K562 (cell line): ENCODE measurements at regions not wholly inside any gene's neighbourhood (a gene's known extent, or its start where the extent isn't known, plus 50 kb on each side); places are given as distances from the start of the nearest gene placed in this dataset.

Experiments used
- ATAC-seq: fragments of 200-7000 bp; cut with Tn5 transposase; 3 replicates; pipeline ENCODE4 v1.9.1; 2020; ENCODE audit warnings: moderate library complexity
- BruUV-seq: library from RNA; stranded (reverse); fragments of 400-500 nt; replicated peaks from 2 replicates; lab custom pipeline; 2021; lab: Mats Ljungman, UMichigan
- CTCF ChIA-PET: fragments of 300-600 bp; formaldehyde crosslinking; extraction: SDS; loops from one replicate; lab custom pipeline; 2021; ENCODE audit warnings: low intra/inter-chr PET ratio; lab: Yijun Ruan, JAX
- POLR2A ChIA-PET: fragments of 300-600, 350-650 bp; sonication (Branson Sonifier 250); formaldehyde crosslinking; extraction: SDS; loops from one replicate; lab custom pipeline; 2021; ENCODE audit warnings: antibody characterized with exemption, inconsistent platforms; lab: Yijun Ruan, JAX
- DNase-seq, 4 experiments: peaks; one replicate each; pipeline versions ENCODE4 v3.0.0 to v3.0.0-alpha.2; 2011 to 2018; ENCODE audit warnings: low spot score in 3 of 4, mixed read lengths in 3 of 4; ENCODE audit errors: extremely low read depth in 1 of 4
- FAIRE-seq: peaks from 2 replicates; lab custom pipeline; 2011; peaks lifted over from hg19 to GRCh38; lab: Jason Lieb, UNC
- H2AFZ ChIP-seq: 2 replicates; pipeline ENCODE4 v1.6.0; 2011; ENCODE audit warnings: low read depth, low read length, control low read depth, inconsistent platforms
- H3K27ac ChIP-seq: fragments of 200-600 bp; 3 replicates; pipeline ENCODE4 v1.8.0; 2011; ENCODE audit warnings: low read depth, mild to moderate bottlenecking, control low read depth, inconsistent platforms, low read length, moderate library complexity, mixed read lengths; ENCODE audit errors: extremely low read depth
- H3K27me3 ChIP-seq, 2 experiments: fragments of 300-600 bp in 1 of 2; 2 replicates in 1 of 2; 3 replicates in 1 of 2; pipeline versions ENCODE4 v1.6.0 to v1.8.0; 2011; ENCODE audit warnings: inconsistent platforms in 2 of 2, low read length in 2 of 2, mild to moderate bottlenecking in 1 of 2, mixed read lengths in 1 of 2, moderate library complexity in 1 of 2; ENCODE audit not compliant: control insufficient read depth in 2 of 2, insufficient read depth in 2 of 2
- H3K36me3 ChIP-seq: fragments of 300-600 bp; 3 replicates; pipeline ENCODE4 v1.8.0; 2011; ENCODE audit warnings: mild to moderate bottlenecking, low read length, inconsistent platforms; ENCODE audit not compliant: control insufficient read depth, insufficient read depth
- H3K4me1 ChIP-seq, 2 experiments: fragments of 200-600 bp in 1 of 2; replicated peaks in 1 of 2; 2 replicates in 1 of 2; 3 replicates in 1 of 2; pipeline versions ENCODE4 v1.5.1 to v1.8.0; 2011; ENCODE audit warnings: inconsistent platforms in 2 of 2, low read length in 2 of 2, mild to moderate bottlenecking in 1 of 2, mixed read lengths in 1 of 2, moderate library complexity in 1 of 2; ENCODE audit not compliant: control insufficient read depth in 2 of 2, insufficient read depth in 2 of 2
- H3K4me2 ChIP-seq: 2 replicates; pipeline ENCODE4 v1.6.1; 2011; ENCODE audit warnings: low read length, control low read depth, inconsistent platforms, mixed read lengths; ENCODE audit not compliant: insufficient read depth
- H3K4me3 ChIP-seq: fragments of 200-600 bp; sonication (generic), shearing (Covaris generic); 2 replicates; pipeline ENCODE4 v1.5.1; 2016; ENCODE audit warnings: control low read depth, inconsistent platforms
- H3K79me2 ChIP-seq: fragments of 200-600 bp; 3 replicates; pipeline ENCODE4 v1.8.0; 2011; ENCODE audit warnings: low read length, inconsistent platforms; ENCODE audit not compliant: control insufficient read depth, insufficient read depth
- H3K9ac ChIP-seq, 2 experiments: 2 replicates each; pipeline versions ENCODE4 v1.6.0 to v1.6.1; 2011; ENCODE audit warnings: low read depth in 2 of 2, low read length in 2 of 2, control low read depth in 1 of 2, inconsistent platforms in 1 of 2, mild to moderate bottlenecking in 1 of 2, mixed read lengths in 1 of 2; ENCODE audit not compliant: insufficient read depth in 1 of 2
- H3K9me1 ChIP-seq: one replicate; pipeline ENCODE4 v1.6.0; 2011; ENCODE audit warnings: inconsistent platforms, mild to moderate bottlenecking, low read length, moderate library complexity; ENCODE audit not compliant: control insufficient read depth, insufficient read depth
- H3K9me3 ChIP-seq: replicated peaks from 2 replicates; pipeline ENCODE4 v1.5.1; 2011; ENCODE audit warnings: low read depth, low read length, inconsistent platforms; ENCODE audit not compliant: control insufficient read depth, insufficient read depth
- H4K20me1 ChIP-seq: replicated peaks from 2 replicates; pipeline ENCODE4 v1.6.1; 2011; ENCODE audit warnings: low read length, inconsistent platforms, mixed read lengths; ENCODE audit not compliant: control insufficient read depth, insufficient read depth
- ATF1 ChIP-seq, 2 experiments: fragments of 450-650 bp in 1 of 2; IDR thresholded peaks; 2 replicates each; pipeline ENCODE4 v1.6.1; 2016; ENCODE audit warnings: missing compliant biosample characterization in 1 of 2, missing genetic modification characterization in 1 of 2
- WGBS: fragments of 100-300 bp; shearing (Covaris generic); methylation state at CpG from one replicate; pipeline ENCODE4 v1.1.6; 2016; ENCODE audit warnings: low coverage, mixed read lengths; ENCODE audit not compliant: insufficient coverage; ENCODE audit errors: missing lambda C conversion rate; 5-methylcytosine and 5-hydroxymethylcytosine counted together
- in situ Hi-C: fragments of 300-500 bp; cut with MboI; formaldehyde crosslinking; loops from 4 replicates; pipeline ENCODE4 v1.15.0; 2018; ENCODE audit warnings: inconsistent platforms, mixed read lengths
- intact Hi-C: fragments of 100-400 bp; cut with micrococcal nuclease; formaldehyde crosslinking; loops from 2 replicates; pipeline ENCODE4 v1.14.2; 2022
- TF ChIP-seq, protein P1 (sequence below): fragments of 450-650 bp; formaldehyde crosslinking; IDR thresholded peaks from 2 replicates; pipeline ENCODE4 v1.4.0; 2022; ENCODE audit warnings: mild to moderate bottlenecking, moderate library complexity
- TF ChIP-seq, protein P2 (sequence below): fragments of 450-650 bp; formaldehyde crosslinking; IDR thresholded peaks from 2 replicates; pipeline ENCODE4 v1.4.0; 2020; ENCODE audit warnings: mild to moderate bottlenecking, moderate library complexity
- TF ChIP-seq, protein P3 (sequence below): fragments of 450-650 bp; formaldehyde crosslinking; IDR thresholded peaks from 2 replicates; pipeline ENCODE4 v1.4.0; 2020; ENCODE audit warnings: mild to moderate bottlenecking, mixed read lengths
- TF ChIP-seq, protein P4 (sequence below): fragments of 450-650 bp; IDR thresholded peaks from 2 replicates; pipeline ENCODE4 v1.6.1; 2016; ENCODE audit warnings: low read depth

DNA sequence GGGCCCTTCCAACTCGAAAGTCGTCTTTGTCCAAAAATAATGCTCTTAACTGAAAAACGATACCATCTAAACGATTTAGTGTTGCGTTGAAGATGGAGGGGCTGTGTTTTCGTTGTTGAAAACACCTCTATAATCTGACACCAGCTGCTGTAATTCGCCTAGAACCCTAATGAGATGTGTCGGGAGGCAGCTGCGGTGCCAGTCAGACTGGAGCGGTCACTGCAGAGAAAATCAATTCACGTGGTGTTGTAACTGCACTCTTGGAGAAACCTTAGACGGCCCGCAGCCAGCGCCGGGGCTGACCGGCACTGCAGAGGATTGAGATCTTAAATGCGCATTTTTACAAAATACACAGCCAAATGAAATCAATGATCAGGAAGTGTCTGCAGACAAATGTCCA is 339.1 kb downstream of the ZNF536 start:
- Histone ChIP-seq H3K27me3 (peaks cover 7 to 13% of the 10 kb centered on the region in 2 experiments; a peak in 2 of 5 replicates), H3K9me3 (no peaks in the 10 kb centered on the region), H2AFZ (no peak overlapping the region), H3K79me2 (no peaks in the 10 kb centered on the region), H3K4me2 (no peak overlapping the region), H3K4me3 (no peak overlapping the region), H3K9me1 (no peaks in the 10 kb centered on the region), H3K36me3 (no peaks in the 10 kb centered on the region), H3K4me1 (no peaks in the 10 kb centered on the region), H3K9ac (no peak overlapping the region), H4K20me1 (no peaks in the 10 kb centered on the region), H3K27ac (no peak overlapping the region)
- no peak for DNase-seq
- ATAC-seq = no peak
- BruUV-seq = no TSS peak
- intact Hi-C loops = no loop called here
- CTCF ChIA-PET = no interaction called here
- in situ Hi-C loops = no loop called here
- FAIRE-seq = no peak
- WGBS = under 1% methylated on average over 17 of the region's 17 CpGs
- POLR2A ChIA-PET = interaction anchor here (0.6 kb wide), 1 partner anchor 111 kb away, joined by 4 read pairs; no protein-coding TSS in a partner anchor
- TF ChIP-seq, protein P1, sequence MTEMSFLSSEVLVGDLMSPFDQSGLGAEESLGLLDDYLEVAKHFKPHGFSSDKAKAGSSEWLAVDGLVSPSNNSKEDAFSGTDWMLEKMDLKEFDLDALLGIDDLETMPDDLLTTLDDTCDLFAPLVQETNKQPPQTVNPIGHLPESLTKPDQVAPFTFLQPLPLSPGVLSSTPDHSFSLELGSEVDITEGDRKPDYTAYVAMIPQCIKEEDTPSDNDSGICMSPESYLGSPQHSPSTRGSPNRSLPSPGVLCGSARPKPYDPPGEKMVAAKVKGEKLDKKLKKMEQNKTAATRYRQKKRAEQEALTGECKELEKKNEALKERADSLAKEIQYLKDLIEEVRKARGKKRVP = no peak
- TF ChIP-seq, protein P2, sequence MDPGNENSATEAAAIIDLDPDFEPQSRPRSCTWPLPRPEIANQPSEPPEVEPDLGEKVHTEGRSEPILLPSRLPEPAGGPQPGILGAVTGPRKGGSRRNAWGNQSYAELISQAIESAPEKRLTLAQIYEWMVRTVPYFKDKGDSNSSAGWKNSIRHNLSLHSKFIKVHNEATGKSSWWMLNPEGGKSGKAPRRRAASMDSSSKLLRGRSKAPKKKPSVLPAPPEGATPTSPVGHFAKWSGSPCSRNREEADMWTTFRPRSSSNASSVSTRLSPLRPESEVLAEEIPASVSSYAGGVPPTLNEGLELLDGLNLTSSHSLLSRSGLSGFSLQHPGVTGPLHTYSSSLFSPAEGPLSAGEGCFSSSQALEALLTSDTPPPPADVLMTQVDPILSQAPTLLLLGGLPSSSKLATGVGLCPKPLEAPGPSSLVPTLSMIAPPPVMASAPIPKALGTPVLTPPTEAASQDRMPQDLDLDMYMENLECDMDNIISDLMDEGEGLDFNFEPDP (CRISPR knock-in tag) = no peak
- TF ChIP-seq ATF1 (CRISPR knock-in tag; IDR thresholded peaks at IDR 0.05) = no peak
- TF ChIP-seq ATF1 (tag; IDR thresholded peaks at IDR 0.05) = no peak
- TF ChIP-seq, protein P3, sequence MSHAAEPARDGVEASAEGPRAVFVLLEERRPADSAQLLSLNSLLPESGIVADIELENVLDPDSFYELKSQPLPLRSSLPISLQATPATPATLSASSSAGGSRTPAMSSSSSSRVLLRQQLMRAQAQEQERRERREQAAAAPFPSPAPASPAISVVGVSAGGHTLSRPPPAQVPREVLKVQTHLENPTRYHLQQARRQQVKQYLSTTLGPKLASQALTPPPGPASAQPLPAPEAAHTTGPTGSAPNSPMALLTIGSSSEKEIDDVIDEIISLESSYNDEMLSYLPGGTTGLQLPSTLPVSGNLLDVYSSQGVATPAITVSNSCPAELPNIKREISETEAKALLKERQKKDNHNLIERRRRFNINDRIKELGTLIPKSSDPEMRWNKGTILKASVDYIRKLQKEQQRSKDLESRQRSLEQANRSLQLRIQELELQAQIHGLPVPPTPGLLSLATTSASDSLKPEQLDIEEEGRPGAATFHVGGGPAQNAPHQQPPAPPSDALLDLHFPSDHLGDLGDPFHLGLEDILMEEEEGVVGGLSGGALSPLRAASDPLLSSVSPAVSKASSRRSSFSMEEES (CRISPR knock-in tag) = no peak
- TF ChIP-seq, protein P4, sequence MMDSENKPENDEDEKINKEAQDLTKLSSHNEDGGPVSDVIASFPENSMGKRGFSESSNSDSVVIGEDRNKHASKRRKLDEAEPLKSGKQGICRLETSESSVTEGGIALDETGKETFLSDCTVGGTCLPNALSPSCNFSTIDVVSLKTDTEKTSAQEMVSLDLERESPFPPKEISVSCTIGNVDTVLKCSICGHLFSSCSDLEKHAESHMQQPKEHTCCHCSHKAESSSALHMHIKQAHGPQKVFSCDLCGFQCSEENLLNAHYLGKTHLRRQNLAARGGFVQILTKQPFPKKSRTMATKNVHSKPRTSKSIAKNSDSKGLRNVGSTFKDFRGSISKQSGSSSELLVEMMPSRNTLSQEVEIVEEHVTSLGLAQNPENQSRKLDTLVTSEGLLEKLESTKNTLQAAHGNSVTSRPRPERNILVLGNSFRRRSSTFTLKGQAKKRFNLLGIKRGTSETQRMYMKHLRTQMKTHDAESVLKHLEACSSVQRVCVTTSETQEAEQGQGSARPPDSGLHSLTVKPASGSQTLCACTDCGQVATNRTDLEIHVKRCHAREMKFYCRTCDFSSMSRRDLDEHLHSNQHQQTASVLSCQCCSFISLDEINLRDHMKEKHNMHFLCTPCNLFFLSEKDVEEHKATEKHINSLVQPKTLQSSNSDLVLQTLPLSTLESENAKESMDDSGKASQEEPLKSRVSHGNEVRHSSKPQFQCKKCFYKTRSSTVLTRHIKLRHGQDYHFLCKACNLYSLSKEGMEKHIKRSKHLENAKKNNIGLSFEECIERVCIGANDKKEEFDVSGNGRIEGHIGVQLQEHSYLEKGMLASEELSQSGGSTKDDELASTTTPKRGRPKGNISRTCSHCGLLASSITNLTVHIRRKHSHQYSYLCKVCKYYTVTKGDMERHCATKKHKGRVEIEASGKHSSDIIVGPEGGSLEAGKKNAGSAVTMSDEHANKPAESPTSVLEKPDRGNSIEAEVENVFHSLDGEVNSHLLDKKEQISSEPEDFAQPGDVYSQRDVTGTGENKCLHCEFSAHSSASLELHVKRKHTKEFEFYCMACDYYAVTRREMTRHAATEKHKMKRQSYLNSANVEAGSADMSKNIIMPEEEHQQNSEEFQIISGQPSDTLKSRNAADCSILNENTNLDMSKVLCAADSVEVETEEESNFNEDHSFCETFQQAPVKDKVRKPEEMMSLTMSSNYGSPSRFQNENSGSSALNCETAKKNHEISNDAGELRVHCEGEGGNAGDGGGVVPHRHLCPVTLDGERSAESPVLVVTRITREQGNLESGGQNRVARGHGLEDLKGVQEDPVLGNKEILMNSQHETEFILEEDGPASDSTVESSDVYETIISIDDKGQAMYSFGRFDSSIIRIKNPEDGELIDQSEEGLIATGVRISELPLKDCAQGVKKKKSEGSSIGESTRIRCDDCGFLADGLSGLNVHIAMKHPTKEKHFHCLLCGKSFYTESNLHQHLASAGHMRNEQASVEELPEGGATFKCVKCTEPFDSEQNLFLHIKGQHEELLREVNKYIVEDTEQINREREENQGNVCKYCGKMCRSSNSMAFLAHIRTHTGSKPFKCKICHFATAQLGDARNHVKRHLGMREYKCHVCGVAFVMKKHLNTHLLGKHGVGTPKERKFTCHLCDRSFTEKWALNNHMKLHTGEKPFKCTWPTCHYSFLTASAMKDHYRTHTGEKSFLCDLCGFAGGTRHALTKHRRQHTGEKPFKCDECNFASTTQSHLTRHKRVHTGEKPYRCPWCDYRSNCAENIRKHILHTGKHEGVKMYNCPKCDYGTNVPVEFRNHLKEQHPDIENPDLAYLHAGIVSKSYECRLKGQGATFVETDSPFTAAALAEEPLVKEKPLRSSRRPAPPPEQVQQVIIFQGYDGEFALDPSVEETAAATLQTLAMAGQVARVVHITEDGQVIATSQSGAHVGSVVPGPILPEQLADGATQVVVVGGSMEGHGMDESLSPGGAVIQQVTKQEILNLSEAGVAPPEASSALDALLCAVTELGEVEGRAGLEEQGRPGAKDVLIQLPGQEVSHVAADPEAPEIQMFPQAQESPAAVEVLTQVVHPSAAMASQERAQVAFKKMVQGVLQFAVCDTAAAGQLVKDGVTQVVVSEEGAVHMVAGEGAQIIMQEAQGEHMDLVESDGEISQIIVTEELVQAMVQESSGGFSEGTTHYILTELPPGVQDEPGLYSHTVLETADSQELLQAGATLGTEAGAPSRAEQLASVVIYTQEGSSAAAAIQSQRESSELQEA = no peak
